Kidney glomerular epithelial cell (primary cell): ENCODE measurements at regions not wholly inside any gene's neighbourhood (a gene's known extent, or its start where the extent isn't known, plus 50 kb on each side); places are given as distances from the start of the nearest gene placed in this dataset.
"Not testable (repeated sequence)": the region's sequence is repeated elsewhere in the genome, so short reads cannot be mapped to it uniquely, and the experiment has no call there.

Source experiments
- DNase-seq: peaks from one replicate; lab custom pipeline; 2025; lab: John Stamatoyannopoulos, UW

GRCh38 chr2:89756616-89757015, 1065.1 kb downstream of the RPIA start:
- DNase-seq, result not testable (repeated sequence)

GRCh38 chr2:89758332-89759026, 1067.0 kb downstream of the RPIA start:
- not testable (repeated sequence) for DNase-seq

GRCh38 chr2:89760762-89761161, 1069.3 kb downstream of the RPIA start:
- not testable (repeated sequence) for DNase-seq

GRCh38 chr2:89761171-89761570, 1069.7 kb downstream of the RPIA start:
- not testable (repeated sequence) for DNase-seq

GRCh38 chr2:89761863-89762262, 1070.4 kb downstream of the RPIA start:
- not testable (repeated sequence) for DNase-seq

- not testable (repeated sequence) for DNase-seq
These were observed 1071.2 kb downstream of the RPIA start for GRCh38 chr2:89762461-89763253.

- DNase-seq, result no peak
These were observed 1071.7 kb downstream of the RPIA start for GRCh38 chr2:89763254-89763580.

GRCh38 chr2:89763581-89764485, 1072.4 kb downstream of the RPIA start:
- no peak for DNase-seq

GRCh38 chr2:89764571-89765360, 1073.3 kb downstream of the RPIA start:
- DNase-seq, result not testable (repeated sequence)

GRCh38 chr2:89765361-89765718, 1073.9 kb downstream of the RPIA start:
- not testable (repeated sequence) for DNase-seq

GRCh38 chr2:89766141-89766990, 1074.9 kb downstream of the RPIA start:
- DNase-seq, result not testable (repeated sequence)

- DNase-seq, result not testable (repeated sequence)
These were observed 1075.6 kb downstream of the RPIA start for GRCh38 chr2:89767058-89767457.

GRCh38 chr2:89767572-89768435, 1076.3 kb downstream of the RPIA start:
- DNase-seq, result no peak

- no peak for DNase-seq
These were observed 1084.4 kb downstream of the RPIA start for GRCh38 chr2:89775885-89776284.

GRCh38 chr2:89780318-89780717, 1088.8 kb downstream of the RPIA start:
- DNase-seq, result no peak

GRCh38 chr2:89781962-89782361, 1090.5 kb downstream of the RPIA start:
- DNase-seq, result no peak

- DNase-seq, result no peak
These were observed 1093.5 kb downstream of the RPIA start for GRCh38 chr2:89784960-89785359.

GRCh38 chr2:89785528-89785927, 1094.1 kb downstream of the RPIA start:
- not testable (repeated sequence) for DNase-seq

- DNase-seq, result not testable (repeated sequence)
These were observed 1095.2 kb downstream of the RPIA start for GRCh38 chr2:89786642-89787041.

GRCh38 chr2:89795530-89795929, 1104.1 kb downstream of the RPIA start:
- DNase-seq, result not testable (repeated sequence)
